ENCODE measurements at regions not wholly inside any gene's neighbourhood (a gene's known extent, or its start where the extent isn't known, plus 50 kb on each side); places are given as distances from the start of the nearest gene placed in this dataset.

GRCh38 chr4:114383721-114384120 is 214.9 kb upstream of the UGT8 start:
- no peak overlapping the region for H3K9ac ChIP-seq (ENCODE audit: low read length in 3 of 3)
- FAIRE-seq (no peak), DNase-seq (no peak)
- no peaks in the 10 kb centered on the region for H3K36me3 ChIP-seq (ENCODE audit: control insufficient read depth in 2 of 3, insufficient read depth in 3 of 3, low read length in 3 of 3)
- no peaks in the 10 kb centered on the region for H3K4me1 ChIP-seq (ENCODE audit: control insufficient read depth in 2 of 3, insufficient read depth in 2 of 3, low read depth in 1 of 3, low read length in 3 of 3)
- intact Hi-C loops (cut with DNase I), result loop anchor here (10.0 kb wide), 1 partner anchor 311 kb away; no protein-coding TSS in a partner anchor
- TF ChIP-seq, protein P1, sequence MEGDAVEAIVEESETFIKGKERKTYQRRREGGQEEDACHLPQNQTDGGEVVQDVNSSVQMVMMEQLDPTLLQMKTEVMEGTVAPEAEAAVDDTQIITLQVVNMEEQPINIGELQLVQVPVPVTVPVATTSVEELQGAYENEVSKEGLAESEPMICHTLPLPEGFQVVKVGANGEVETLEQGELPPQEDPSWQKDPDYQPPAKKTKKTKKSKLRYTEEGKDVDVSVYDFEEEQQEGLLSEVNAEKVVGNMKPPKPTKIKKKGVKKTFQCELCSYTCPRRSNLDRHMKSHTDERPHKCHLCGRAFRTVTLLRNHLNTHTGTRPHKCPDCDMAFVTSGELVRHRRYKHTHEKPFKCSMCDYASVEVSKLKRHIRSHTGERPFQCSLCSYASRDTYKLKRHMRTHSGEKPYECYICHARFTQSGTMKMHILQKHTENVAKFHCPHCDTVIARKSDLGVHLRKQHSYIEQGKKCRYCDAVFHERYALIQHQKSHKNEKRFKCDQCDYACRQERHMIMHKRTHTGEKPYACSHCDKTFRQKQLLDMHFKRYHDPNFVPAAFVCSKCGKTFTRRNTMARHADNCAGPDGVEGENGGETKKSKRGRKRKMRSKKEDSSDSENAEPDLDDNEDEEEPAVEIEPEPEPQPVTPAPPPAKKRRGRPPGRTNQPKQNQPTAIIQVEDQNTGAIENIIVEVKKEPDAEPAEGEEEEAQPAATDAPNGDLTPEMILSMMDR (IDR thresholded peaks at IDR 0.05; ENCODE audit: borderline replicate concordance, extremely low read depth, insufficient read depth), result no peak
- no peaks in the 10 kb centered on the region for H3K9me3 ChIP-seq (ENCODE audit: control insufficient read depth in 2 of 3, insufficient read depth in 1 of 3, low read length in 3 of 3)
- no peak overlapping the region for H3K27ac ChIP-seq (ENCODE audit: low read depth in 2 of 2, low read length in 2 of 2)
- no peaks in the 10 kb centered on the region for H3K27me3 ChIP-seq (ENCODE audit: control insufficient read depth, insufficient read depth, low read length)
- H3K4me3 ChIP-seq (ENCODE audit: low read length in 3 of 3), result no peak overlapping the region

GRCh38 chr4:114384629-114385028 is 214.0 kb upstream of the UGT8 start:
- H3K4me3 ChIP-seq (ENCODE audit: low read length in 3 of 3), result no peak overlapping the region
- no peaks in the 10 kb centered on the region for H3K4me1 ChIP-seq (ENCODE audit: control insufficient read depth in 2 of 3, insufficient read depth in 2 of 3, low read depth in 1 of 3, low read length in 3 of 3)
- no peaks in the 10 kb centered on the region for H3K36me3 ChIP-seq (ENCODE audit: control insufficient read depth in 2 of 3, insufficient read depth in 3 of 3, low read length in 3 of 3)
- FAIRE-seq (peak; percentile 49), DNase-seq (peak in 2 of 5 donors; percentile 52 to 67)
- H3K27me3 ChIP-seq (ENCODE audit: control insufficient read depth, insufficient read depth, low read length), result no peaks in the 10 kb centered on the region
- TF ChIP-seq, protein P1 (IDR thresholded peaks at IDR 0.05; ENCODE audit: borderline replicate concordance, extremely low read depth, insufficient read depth), result peak; percentile 48
- no peaks in the 10 kb centered on the region for H3K9me3 ChIP-seq (ENCODE audit: control insufficient read depth in 2 of 3, insufficient read depth in 1 of 3, low read length in 3 of 3)
- intact Hi-C loops (cut with DNase I), result loop anchor here (10.0 kb wide), 1 partner anchor 310 kb away; no protein-coding TSS in a partner anchor
- H3K27ac ChIP-seq (ENCODE audit: low read depth in 2 of 2, low read length in 2 of 2), result no peak overlapping the region
- no peak overlapping the region for H3K9ac ChIP-seq (ENCODE audit: low read length in 3 of 3)

DNA sequence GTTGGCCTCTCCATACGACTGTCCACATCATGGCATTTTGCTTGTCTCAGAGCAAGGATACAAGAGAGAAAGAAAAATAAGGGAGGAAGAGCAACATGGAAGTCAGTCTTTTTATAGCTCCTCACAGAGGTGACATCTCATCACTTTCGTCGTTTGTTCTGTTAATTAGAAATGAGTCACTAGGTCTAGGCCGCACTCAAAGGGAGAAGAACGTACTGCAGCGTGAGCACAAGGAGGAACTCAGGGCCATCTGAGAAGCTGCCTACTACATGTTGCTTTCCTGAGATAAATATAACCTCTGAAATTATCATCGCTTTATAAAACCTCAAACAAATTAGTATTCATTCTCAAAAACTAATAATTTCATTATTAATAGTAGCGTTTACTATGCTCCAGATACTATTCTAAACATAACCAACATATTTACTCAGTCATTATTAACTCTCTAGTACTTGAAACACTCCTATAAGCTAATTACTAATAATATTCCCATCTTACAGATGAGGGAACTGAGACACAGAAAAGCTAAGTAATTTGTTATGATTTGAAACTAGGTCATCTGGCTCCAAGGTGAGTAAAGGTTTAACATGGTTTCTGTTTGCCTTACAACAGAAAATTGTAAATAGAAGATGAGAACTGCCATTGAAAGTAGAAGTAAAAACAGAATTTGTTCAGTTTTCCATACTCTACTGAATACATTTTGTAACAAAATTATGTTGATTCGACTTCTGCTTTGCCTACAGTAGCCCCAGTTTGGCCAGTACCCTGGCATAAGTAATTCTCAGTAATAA is 213.2 kb upstream of the UGT8 start:
- intact Hi-C loops (cut with DNase I), result loop anchor here (10.0 kb wide), 1 partner anchor 309 kb away; no protein-coding TSS in a partner anchor
- H3K9me3 ChIP-seq (ENCODE audit: control insufficient read depth in 2 of 3, insufficient read depth in 1 of 3, low read length in 3 of 3), result no peaks in the 10 kb centered on the region
- H3K27me3 ChIP-seq (ENCODE audit: control insufficient read depth, insufficient read depth, low read length), result no peaks in the 10 kb centered on the region
- H3K36me3 ChIP-seq (ENCODE audit: control insufficient read depth in 2 of 3, insufficient read depth in 3 of 3, low read length in 3 of 3), result no peaks in the 10 kb centered on the region
- H3K4me1 ChIP-seq (ENCODE audit: control insufficient read depth in 2 of 3, insufficient read depth in 2 of 3, low read depth in 1 of 3, low read length in 3 of 3), result no peaks in the 10 kb centered on the region
- FAIRE-seq (no peak), DNase-seq (no peak)
- TF ChIP-seq, protein P1 (IDR thresholded peaks at IDR 0.05; ENCODE audit: borderline replicate concordance, extremely low read depth, insufficient read depth), result no peak
- no peak overlapping the region for H3K27ac ChIP-seq (ENCODE audit: low read depth in 2 of 2, low read length in 2 of 2)
- H3K4me3 ChIP-seq (ENCODE audit: low read length in 3 of 3), result no peak overlapping the region
- no peak overlapping the region for H3K9ac ChIP-seq (ENCODE audit: low read length in 3 of 3)
